GM13976 (cell line): ENCODE measurements at regions not wholly inside any gene's neighbourhood (a gene's known extent, or its start where the extent isn't known, plus 50 kb on each side); places are given as distances from the start of the nearest gene placed in this dataset.

ENCODE experiments used
- DNase-seq: peaks from one replicate; pipeline ENCODE4 v3.0.0; 2012; ENCODE audit warnings: low spot score
- CTCF ChIP-seq: IDR thresholded peaks from 2 replicates; pipeline ENCODE4 v1.5.1; 2012; ENCODE audit warnings: borderline replicate concordance, mild to moderate bottlenecking; ENCODE audit not compliant: insufficient read depth; ENCODE audit errors: extremely low read depth, missing control alignments, control extremely low read depth
- in situ Hi-C: fragments of 300-500 bp; cut with MboI; formaldehyde crosslinking; loops from one replicate; pipeline ENCODE4 v1.12.0; 2022; ENCODE audit warnings: low sequenced_read_pairs, mixed read lengths, inconsistent platforms; ENCODE audit not compliant: unreplicated experiment

GRCh38 chr1:57770236-57770635 lies 346.4 kb upstream of the DAB1 start:
- no peak for DNase-seq
- in situ Hi-C loops: no loop called here
- TF ChIP-seq CTCF: no peak

- TF ChIP-seq CTCF: no peak
- DNase-seq: no peak
These were observed 337.8 kb upstream of the DAB1 start for GRCh38 chr1:57761628-57762027.

GRCh38 chr1:57752843-57753242 lies 329.0 kb upstream of the DAB1 start:
- DNase-seq: no peak
- no peak for TF ChIP-seq CTCF
- in situ Hi-C loops: no loop called here

More at GRCh38 chr1:57761628-57762027, 337.8 kb upstream of the DAB1 start:
- in situ Hi-C loops: no loop called here

GRCh38 chr1:57748719-57749118 lies 324.9 kb upstream of the DAB1 start:
- DNase-seq: no peak
- TF ChIP-seq CTCF: no peak
- in situ Hi-C loops: no loop called here

GRCh38 chr1:57747818-57748217 lies 324.0 kb upstream of the DAB1 start:
- no peak for DNase-seq
- in situ Hi-C loops: no loop called here
- no peak for TF ChIP-seq CTCF

GRCh38 chr1:57741521-57741920 lies 317.7 kb upstream of the DAB1 start:
- in situ Hi-C loops: no loop called here
- no peak for TF ChIP-seq CTCF
- DNase-seq: peak; percentile 16

GRCh38 chr1:57736940-57737339 lies 313.1 kb upstream of the DAB1 start:
- no peak for DNase-seq
- no peak for TF ChIP-seq CTCF
- in situ Hi-C loops: no loop called here
